Caco-2 (cell line): ENCODE measurements at regions not wholly inside any gene's neighbourhood (a gene's known extent, or its start where the extent isn't known, plus 50 kb on each side); places are given as distances from the start of the nearest gene placed in this dataset.

Source experiments
- BruUV-seq: library from RNA; stranded (reverse); fragments of 400-500 nt; replicated peaks from 2 replicates; lab custom pipeline; 2021; lab: Mats Ljungman, UMichigan
- CTCF ChIA-PET: fragments of 300-600 bp; sonication (Branson Sonifier 250); formaldehyde crosslinking; loops from one replicate; lab custom pipeline; 2022; ENCODE audit warnings: antibody characterized with exemption; lab: Charles Lee
- POLR2A ChIA-PET: fragments of 300-600 bp; sonication (Branson Sonifier 250); formaldehyde crosslinking; loops from one replicate; lab custom pipeline; 2022; ENCODE audit warnings: antibody characterized with exemption; lab: Charles Lee
- DNase-seq, 2 experiments: peaks; one replicate each; pipeline versions ENCODE4 v3.0.0 to v3.0.0-alpha.2; 2020 to 2022
- H3K27me3 ChIP-seq: replicated peaks from 2 replicates; pipeline ENCODE4 v1.6.0; 2011; ENCODE audit warnings: low read length; ENCODE audit not compliant: control insufficient read depth, insufficient read depth
- H3K36me3 ChIP-seq: 2 replicates; pipeline ENCODE4 v1.5.1; 2011; ENCODE audit warnings: low read length; ENCODE audit not compliant: control insufficient read depth, insufficient read depth
- H3K4me1 ChIP-seq: fragments of 250-450 bp; sonication (Bioruptor Pico); 2 replicates; pipeline ENCODE4 v1.5.1; 2020; ENCODE audit warnings: mild to moderate bottlenecking
- H3K4me3 ChIP-seq: 2 replicates; pipeline ENCODE4 v1.5.1; 2011; ENCODE audit warnings: low read depth, mild to moderate bottlenecking, control low read depth, low read length
- H3K9me3 ChIP-seq: fragments of 250-450 bp; sonication (Bioruptor Pico); 2 replicates; pipeline ENCODE4 v1.5.1; 2020; ENCODE audit warnings: mild to moderate bottlenecking, moderate library complexity
- H3K27ac Mint-ChIP-seq: one replicate; pipeline ENCODE4 v1.8.0; 2022; ENCODE audit warnings: mixed read lengths; ENCODE audit not compliant: unreplicated experiment
- H3K27me3 Mint-ChIP-seq: one replicate; pipeline ENCODE4 v1.8.0; 2022; ENCODE audit warnings: mixed read lengths; ENCODE audit not compliant: insufficient read depth, unreplicated experiment
- H3K36me3 Mint-ChIP-seq: one replicate; pipeline ENCODE4 v1.8.0; 2022; ENCODE audit warnings: mild to moderate bottlenecking, mixed read lengths; ENCODE audit not compliant: insufficient read depth, unreplicated experiment
- H3K4me1 Mint-ChIP-seq: one replicate; pipeline ENCODE4 v1.8.0; 2022; ENCODE audit warnings: low read depth, mixed read lengths; ENCODE audit not compliant: unreplicated experiment
- H3K4me3 Mint-ChIP-seq: one replicate; pipeline ENCODE4 v1.8.0; 2022; ENCODE audit warnings: mild to moderate bottlenecking, moderate library complexity, mixed read lengths; ENCODE audit not compliant: unreplicated experiment
- H3K9me3 Mint-ChIP-seq: one replicate; pipeline ENCODE4 v1.8.0; 2022; ENCODE audit warnings: mixed read lengths; ENCODE audit not compliant: unreplicated experiment
- CTCF ChIP-seq, 2 experiments: fragments of 200-600 bp in 1 of 2; IDR thresholded peaks; 1 replicate in 1 of 2; 2 replicates in 1 of 2; pipeline versions ENCODE4 v1.5.1 to v1.8.0; 2011 to 2022; ENCODE audit warnings: antibody characterized with exemption in 1 of 2, control low read depth in 1 of 2, inconsistent platforms in 1 of 2, low read depth in 1 of 2, low read length in 1 of 2, mild to moderate bottlenecking in 1 of 2, moderate library complexity in 1 of 2; ENCODE audit not compliant: insufficient read depth in 1 of 2, severe bottlenecking in 1 of 2, unreplicated experiment in 1 of 2
- intact Hi-C: fragments of 100-400 bp; cut with micrococcal nuclease; formaldehyde crosslinking; loops from one replicate; pipeline ENCODE4 v1.10.0; 2022; ENCODE audit not compliant: unreplicated experiment

GRCh38 chr2:103808814-103809213 lies 1045.1 kb upstream of the POU3F3 start:
- Mint-ChIP-seq H3K4me1 (peaks cover 4% of the 10 kb centered on the region), H3K4me3 (no peak overlapping the region), H3K9me3 (peaks cover 10% of the 10 kb centered on the region), H3K27me3 (no peaks in the 10 kb centered on the region), H3K27ac (no peak overlapping the region), H3K36me3 (no peaks in the 10 kb centered on the region)
- Histone ChIP-seq H3K4me3 (no peak overlapping the region), H3K36me3 (no peaks in the 10 kb centered on the region), H3K27me3 (no peaks in the 10 kb centered on the region), H3K4me1 (no peaks in the 10 kb centered on the region), H3K9me3 (no peaks in the 10 kb centered on the region; the same call in 1 of the 2 replicates)
- intact Hi-C loops = no loop called here
- ChIA-PET POLR2A (no interaction called here), CTCF (no interaction called here)
- TF ChIP-seq CTCF (IDR thresholded peaks at IDR 0.05; ENCODE audit: insufficient read depth in 1 of 2, low read depth in 1 of 2, low read length in 1 of 2, severe bottlenecking in 1 of 2, unreplicated experiment in 1 of 2) = no peak
- no TSS peak for BruUV-seq
- no peak for DNase-seq

- Histone ChIP-seq H3K9me3 (no peaks in the 10 kb centered on the region; the same call in 1 of the 2 replicates), H3K27me3 (no peaks in the 10 kb centered on the region), H3K4me1 (no peaks in the 10 kb centered on the region), H3K36me3 (no peaks in the 10 kb centered on the region), H3K4me3 (no peak overlapping the region)
- no TSS peak for BruUV-seq
- H3K4me3 Mint-ChIP-seq = no peak overlapping the region
- ChIA-PET CTCF (no interaction called here), POLR2A (no interaction called here)
- DNase-seq = no peak
- H3K27ac Mint-ChIP-seq = no peak overlapping the region
- H3K27me3 Mint-ChIP-seq = no peaks in the 10 kb centered on the region
- H3K36me3 Mint-ChIP-seq = no peaks in the 10 kb centered on the region
- peaks cover 4% of the 10 kb centered on the region for H3K4me1 Mint-ChIP-seq
- intact Hi-C loops = no loop called here
- H3K9me3 Mint-ChIP-seq = peaks cover 10% of the 10 kb centered on the region
- no peak for TF ChIP-seq CTCF (IDR thresholded peaks at IDR 0.05; ENCODE audit: insufficient read depth in 1 of 2, low read depth in 1 of 2, low read length in 1 of 2, severe bottlenecking in 1 of 2, unreplicated experiment in 1 of 2)
Measured at GRCh38 chr2:103809415-103809814, 1044.5 kb upstream of the POU3F3 start.

- Mint-ChIP-seq H3K4me1 (peaks cover 4% of the 10 kb centered on the region), H3K27ac (no peak overlapping the region), H3K9me3 (peaks cover 10% of the 10 kb centered on the region), H3K4me3 (no peak overlapping the region), H3K36me3 (no peaks in the 10 kb centered on the region), H3K27me3 (no peaks in the 10 kb centered on the region)
- Histone ChIP-seq H3K4me1 (no peaks in the 10 kb centered on the region), H3K4me3 (no peak overlapping the region), H3K27me3 (no peaks in the 10 kb centered on the region), H3K36me3 (no peaks in the 10 kb centered on the region), H3K9me3 (no peaks in the 10 kb centered on the region; the same call in 1 of the 2 replicates)
- ChIA-PET POLR2A (no interaction called here), CTCF (no interaction called here)
- no peak for DNase-seq
- BruUV-seq = no TSS peak
- TF ChIP-seq CTCF (IDR thresholded peaks at IDR 0.05; ENCODE audit: insufficient read depth in 1 of 2, low read depth in 1 of 2, low read length in 1 of 2, severe bottlenecking in 1 of 2, unreplicated experiment in 1 of 2) = no peak
- intact Hi-C loops = no loop called here
Measured at GRCh38 chr2:103809941-103810441, 1043.9 kb upstream of the POU3F3 start.
